HG02678 (cell line): ENCODE measurements at regions not wholly inside any gene's neighbourhood (a gene's known extent, or its start where the extent isn't known, plus 50 kb on each side); places are given as distances from the start of the nearest gene placed in this dataset.
A peak's percentile ranks its signal among the peaks of the same experiment; 100 is the strongest.

Experiments
- ATAC-seq: cut with Tn5 transposase; IDR thresholded peaks from one replicate; pipeline ENCODE4 v1.9.1; 2021; ENCODE audit warnings: mild to moderate bottlenecking, moderate library complexity; ENCODE audit not compliant: unreplicated experiment

DNA sequence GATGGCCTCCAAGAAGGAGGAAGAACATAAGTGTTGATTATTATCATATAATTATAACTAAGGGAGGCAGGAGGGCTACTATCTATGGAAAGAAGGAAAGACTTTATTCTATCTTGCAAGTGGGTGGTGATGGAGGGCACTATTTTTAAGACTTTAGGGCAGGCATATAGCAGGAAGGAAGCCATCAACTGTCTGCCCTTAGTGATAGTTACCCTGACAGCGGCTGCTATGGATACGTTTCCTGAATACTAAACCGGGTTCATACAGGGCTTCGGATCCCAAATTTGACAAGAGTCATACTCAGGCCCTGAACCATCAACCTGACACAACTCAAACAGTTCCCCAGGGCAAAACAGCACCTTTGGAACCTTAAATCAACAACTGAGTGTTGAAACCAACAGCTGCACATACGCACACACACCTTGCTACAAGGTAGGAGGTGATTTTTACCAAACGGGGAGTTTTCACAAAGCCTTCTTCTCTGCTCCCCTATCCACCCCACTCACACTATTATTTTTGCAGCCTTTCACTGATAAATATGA is 397.2 kb downstream of the OMA1 start:
- ATAC-seq = no peak

DNA sequence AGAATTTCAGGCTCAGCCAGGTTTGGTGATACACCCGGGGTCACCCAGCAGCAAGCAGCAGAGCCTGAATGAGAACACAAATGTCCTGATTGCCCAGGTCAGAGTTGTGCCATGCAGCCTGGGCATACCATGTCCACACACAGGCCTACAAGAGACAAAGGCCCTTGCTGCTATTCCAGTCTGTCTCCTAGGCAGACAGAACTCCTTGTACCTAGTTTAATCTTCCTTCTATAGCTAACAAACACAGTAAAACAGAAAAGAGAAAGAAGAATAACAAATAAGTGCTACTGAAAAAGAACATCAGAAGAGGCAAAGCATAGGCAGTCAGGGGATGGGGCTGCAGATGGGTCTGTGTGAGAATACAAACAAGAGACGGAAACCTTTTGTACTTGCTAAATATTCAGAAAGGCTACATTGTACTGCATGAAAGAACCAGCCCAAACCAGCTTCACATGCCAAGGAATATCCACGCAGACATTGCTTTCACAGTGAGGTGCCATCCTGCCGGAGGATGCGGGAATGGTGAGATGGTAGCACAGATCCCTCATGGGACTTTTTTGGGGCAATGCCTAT is 401.7 kb downstream of the OMA1 start:
- no peak for ATAC-seq

DNA sequence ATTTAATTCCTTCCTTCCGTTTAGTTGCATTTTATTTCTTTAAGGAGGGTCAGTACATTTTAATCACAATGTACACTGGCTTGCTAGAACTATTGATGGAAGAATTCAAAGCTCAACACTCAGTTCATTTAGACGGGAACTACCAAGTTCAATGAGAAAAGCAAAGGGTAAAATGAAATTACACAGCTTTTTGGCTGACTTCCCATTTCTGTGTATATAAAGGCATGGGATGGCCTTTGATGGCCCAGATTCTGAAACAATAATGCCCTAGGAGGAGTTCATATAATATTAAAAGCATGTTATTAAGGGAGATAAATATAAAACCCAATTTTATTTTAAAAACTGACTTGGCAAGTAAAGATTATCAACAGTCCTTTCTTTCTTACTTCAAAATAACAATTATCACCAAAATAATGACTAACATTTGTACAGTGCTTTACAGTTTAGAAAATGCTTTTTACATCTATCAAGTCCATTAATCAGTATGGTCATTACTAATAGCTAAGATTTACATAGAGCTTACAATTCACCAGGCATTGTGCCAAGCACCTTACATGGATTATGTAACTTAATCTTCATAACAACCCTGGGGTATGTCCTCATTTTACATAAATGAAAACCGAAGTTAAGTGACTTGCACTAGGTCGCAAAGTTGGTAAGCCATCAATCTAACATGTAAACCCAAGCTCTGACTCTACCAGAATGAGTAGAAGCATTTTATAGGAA is 402.4 kb downstream of the OMA1 start:
- no peak for ATAC-seq

DNA sequence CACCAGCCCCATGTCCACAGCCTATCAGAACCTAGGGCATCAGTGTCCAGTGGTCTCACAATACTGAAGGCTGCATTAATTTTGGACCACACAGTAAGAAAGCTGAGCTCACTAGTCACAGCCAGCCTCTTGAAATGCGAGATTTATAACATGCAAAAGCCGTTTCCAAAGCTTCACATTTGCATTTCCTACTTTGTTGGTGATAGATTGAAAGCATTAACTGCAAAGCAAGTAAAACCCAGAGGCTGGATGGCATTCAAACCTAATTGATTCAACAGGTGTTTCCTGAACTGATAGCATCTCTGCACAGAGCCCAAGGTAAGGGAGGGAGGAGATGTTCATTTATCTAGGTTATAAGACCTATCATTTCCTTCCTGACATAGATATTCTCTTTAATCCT is 410.1 kb downstream of the OMA1 start:
- ATAC-seq = no peak

DNA sequence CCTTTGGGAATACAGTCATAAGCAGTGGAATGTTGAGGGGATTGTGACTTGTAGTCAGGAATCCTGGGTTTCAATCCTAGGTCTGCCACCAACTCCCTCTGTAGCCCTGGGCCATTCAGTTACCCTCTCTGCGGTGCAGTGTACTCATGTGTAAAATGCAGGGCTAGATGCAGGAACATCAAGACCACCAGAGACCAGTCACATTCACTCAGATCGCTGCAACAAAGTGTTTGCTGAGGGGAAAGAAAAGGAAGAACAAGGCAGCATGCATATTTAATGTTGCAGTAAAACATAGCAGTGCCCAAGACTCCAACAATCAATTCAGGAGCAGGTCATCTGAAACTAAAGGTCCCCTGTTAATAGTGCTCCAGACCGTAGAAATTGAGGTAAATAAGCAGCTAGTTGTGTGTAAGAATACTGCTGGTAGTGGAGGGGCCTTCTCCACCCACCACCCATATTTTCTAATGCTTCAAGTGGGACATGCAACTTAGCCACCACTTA is 410.7 kb downstream of the OMA1 start:
- no peak for ATAC-seq

DNA sequence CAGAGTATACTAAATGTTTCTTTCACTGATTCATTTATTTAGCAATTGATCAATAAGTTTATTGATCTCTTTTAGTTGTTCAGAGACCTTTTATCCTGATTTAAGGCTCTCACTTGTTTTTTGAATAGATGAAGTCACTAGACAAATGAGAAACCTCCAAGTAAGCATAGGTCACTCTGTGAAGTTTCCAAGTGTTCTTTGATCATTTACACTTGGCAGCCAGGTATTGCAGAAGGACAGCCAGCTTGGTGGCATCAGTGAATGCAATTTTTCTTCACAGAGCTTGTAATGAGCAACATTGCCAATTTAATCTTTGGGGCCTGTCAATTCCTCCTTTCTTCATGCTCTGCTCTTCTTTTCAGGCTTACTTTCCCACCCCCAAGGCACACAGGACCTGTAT is 413.0 kb downstream of the OMA1 start:
- no peak for ATAC-seq

DNA sequence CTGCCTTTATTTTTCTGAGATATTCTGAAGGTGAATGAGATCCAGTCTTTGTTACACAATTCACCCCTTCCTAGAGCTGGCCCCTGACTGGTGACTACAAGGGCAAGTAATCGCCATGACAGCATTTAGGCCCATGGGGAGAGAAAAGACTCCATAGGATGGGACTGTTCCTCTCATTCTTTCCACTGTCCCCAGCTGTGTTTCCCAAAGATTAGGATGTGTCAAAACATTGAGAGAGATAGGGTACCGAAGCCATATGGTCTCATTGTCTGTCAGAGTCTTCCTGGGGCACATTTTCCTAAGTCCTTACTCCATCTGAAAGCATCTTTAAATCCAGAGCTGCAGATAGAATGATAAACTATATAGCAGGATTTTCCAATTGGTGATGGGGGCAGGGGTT is 423.5 kb downstream of the OMA1 start:
- ATAC-seq = no peak

DNA sequence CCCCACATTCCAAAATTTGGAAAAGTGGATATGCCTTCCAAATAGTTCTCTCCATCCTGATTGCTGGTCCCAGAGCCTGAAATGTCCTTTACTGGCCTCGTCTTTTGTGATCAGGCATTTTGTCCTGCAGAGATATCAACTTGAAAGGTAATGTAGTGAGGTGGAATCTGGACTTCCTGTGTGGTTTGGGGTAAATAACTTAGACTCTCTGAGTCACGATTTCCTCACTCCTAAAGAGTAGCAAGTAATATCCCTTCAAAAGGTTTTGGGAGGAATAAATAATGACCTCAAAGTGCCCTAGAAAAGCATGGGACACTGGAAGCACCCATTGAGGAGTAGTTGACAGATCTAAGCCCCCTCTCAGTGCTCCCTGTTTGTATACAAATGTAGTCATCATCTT is 426.6 kb downstream of the OMA1 start:
- no peak for ATAC-seq

DNA sequence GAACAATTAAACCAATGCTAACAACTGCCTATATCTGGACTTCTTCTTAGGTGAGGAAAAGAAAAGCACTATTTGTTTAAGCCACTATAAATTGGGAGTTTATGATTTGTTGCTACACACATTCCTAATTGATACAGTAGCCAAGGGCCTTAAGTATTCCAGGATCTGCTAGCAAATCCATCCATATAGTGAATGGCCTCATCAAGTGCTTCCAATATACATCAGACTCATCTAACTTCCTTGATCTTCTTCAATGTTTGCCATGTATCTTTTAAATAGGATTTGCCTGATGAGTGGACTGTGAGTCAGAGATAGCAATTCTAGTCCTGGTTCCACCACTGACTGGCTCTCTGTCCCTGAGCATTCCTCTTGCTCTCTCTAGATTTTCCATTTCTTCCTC is 430.2 kb downstream of the OMA1 start:
- no peak for ATAC-seq

DNA sequence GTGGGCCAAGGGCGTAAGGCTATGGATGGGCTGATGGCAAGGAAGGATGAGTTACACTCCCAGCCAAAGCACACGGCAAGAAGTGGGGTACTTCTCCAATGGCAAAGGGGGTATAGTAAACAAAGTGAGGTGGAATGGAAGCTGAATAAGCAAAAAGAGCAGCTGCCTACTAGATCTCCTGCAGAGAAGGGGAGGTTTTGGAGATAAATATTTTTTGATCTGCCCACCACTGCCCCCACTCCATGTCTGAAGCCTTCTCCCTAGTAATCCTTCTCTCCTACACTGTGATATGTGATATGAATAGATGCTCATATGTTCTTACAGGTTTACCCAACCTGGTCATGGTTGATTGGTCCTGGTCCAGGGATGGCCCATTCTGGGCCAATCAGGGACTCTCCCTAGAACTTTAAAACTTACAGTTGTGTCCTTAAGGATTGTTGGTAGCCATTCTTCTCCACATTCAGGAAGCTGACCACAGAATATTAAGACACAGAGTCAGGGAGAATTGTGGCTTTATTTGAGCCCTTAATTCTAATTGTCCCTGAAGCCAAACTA is 436.8 kb downstream of the OMA1 start:
- ATAC-seq = no peak

DNA sequence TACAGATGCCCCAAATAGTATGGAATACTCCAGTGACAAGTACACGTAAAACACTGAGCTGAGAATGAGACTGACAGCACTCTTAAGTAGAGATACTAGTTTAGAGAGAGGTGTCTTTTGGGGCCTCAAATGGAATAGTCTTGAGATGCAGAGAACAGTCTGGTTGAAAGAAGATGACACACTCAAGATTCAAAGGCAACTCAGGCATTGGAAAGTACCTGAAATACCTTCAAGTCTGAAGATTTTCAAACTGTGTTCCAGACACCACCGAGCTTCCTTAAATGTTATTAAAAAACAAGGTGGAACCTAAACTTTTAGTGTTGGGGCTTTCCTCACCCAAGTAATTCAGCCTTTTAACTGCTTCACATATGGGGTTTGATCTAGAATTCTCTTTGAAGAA is 437.7 kb downstream of the OMA1 start:
- no peak for ATAC-seq

DNA sequence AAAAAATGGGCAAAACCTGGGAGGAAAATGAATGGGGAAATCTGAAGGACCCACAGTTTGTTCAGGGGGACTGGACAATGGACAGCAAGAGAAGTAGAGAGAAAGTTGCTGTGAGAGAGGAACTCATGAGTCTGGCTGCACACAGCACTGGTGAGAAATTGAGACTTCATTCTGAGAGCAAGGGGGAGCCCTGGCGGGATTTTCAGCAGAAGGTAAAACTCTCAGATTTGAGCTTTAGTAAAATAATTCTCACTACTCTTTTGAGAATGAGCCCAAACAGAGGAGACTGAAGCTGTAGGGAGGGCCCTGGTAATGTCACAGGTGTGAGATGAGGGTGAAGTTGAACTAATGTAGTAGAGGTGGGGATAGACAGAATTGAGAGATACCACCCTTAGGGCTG is 438.6 kb downstream of the OMA1 start:
- ATAC-seq = no peak

DNA sequence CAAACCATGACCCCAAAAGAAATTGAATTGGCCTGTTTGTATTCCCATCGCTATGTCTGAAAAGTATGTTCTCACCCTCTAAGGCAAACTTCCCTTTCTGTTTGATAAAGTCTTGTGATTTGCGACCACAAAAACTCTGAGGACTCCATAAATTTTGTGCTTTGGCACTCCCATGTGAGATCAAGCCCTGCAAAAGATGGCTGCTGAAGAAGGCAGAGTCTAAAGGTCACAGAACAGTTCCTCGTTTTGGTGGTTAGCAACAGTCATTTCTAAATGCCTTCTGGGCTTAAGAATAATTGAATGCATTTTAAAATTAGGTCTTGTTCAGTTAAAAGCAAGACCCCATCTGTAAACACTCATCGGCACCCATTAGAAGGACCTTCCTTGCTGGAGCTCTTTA is 441.6 kb downstream of the OMA1 start:
- peak; percentile 81 for ATAC-seq

DNA sequence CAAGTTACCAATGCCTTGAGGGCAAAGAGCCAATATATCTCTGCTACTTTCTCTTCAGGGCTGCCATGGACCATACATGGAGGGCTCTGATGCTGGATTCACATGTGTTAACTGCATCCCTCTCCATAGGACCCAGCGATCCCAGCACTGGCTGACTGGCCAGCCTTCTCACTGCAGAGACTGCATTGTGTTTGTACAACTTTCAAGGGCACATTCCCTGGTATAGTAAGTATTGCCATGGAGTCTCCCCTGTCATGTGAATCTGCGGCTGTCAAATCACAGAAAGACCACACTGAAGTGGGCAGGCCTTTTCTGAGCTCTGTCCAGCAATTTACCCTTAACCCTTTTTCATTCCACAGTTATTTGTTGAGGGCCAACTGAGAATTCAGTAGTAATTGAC is 449.8 kb downstream of the OMA1 start:
- ATAC-seq = no peak

DNA sequence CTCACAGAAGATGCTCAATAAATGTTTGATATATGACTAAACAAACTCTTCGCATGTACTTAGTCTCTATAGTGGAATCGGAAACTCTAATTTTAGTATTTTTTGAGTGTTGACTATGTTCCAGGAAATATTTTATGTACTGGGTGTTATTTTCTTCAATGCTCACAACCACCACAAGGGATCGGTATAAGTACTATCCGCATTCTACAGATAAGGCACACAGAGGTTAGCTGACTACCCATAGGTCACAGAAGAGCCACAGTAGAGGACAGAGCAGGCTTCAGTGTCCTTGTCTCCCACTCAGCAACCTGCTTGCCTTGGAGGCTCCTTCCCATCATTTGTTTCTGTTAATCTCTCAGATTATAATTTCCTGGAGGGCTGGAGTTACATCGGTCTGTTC is 451.3 kb downstream of the OMA1 start:
- ATAC-seq = no peak

DNA sequence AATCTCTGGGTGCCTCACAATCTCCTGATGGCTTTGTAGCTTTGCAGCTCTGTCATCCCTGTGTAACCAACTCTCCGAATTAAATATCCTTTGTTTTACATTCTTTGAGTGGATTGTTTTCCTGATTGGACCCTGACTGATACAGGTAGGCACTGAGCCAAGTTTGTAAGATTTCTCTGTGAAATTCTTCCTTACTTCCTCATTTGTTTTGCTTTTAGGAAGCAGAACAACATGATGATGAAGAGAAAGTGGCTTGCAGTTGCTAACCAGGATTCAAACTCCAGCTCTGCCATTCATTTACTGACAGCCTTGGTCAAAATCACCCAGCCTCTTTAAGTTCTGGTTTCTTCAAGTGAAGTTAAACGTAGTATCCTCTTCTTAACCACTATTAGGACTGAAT is 452.3 kb downstream of the OMA1 start:
- no peak for ATAC-seq

DNA sequence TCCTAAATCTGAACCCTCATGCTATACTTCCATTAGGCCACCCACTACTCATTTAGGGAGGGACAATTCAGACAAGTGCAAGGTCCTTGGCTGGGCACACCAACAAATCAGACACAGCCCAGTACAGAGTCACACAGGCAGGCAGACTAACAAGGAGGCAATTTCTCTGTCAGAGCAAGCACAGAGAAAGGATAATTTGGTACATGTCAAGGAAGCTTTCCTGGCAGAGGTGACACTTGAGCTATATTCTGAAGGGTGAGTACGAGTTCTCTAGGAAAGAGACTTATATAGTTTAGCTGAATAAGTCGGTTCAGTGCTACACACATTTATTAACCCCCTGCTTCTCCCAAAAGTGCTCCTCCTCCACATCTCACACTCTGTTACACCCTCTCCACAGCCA is 455.9 kb downstream of the OMA1 start:
- ATAC-seq = no peak

DNA sequence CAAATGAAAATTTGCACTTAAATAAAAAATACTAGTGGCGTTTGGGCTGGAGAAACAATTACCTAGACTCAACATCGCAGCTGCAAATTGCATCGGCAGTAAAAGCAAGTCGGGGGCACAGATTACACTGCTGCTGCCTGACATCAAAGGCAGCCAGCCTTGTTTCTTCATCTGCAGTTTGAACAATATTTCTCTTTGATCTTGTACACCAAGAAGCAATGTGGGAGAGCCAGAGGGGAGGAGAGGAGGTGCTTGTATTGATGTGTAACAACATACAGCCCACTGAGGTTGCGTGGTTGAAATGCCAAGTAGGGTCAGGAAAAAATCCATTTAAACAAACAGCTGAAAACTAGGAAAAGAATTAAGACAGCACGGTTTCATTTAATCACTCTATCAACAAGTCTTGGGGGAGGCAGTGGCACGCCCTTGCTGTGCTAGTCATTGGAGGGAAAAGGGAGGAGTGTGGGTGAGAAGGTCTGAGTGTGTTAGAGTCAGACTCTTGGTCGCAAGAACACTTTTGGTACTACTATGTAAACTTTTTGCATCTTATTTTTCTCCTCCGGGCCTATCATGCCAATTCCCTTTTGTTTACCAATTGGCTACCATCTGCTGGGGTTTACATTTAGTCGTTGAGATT is 456.5 kb downstream of the OMA1 start:
- ATAC-seq = no peak

DNA sequence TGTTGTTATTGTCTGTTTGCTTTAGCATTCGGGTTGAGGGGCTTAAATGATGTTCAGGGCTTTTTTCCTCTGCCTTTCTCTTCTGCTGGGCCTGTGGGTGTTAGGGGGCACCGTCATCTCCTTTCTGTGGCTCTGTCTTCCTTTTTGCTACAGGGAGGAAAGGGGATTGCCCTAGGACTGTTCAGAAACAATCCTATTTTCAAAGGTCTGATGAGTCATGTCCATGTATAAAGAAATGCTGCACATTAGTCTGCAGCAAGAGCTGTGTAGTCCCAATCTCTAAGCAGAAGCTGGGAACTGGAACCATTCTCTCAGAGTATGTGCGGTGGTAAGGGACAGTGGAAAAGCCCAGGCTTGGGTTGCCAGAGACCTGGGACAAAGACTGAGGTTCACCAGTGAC is 462.3 kb downstream of the OMA1 start:
- no peak for ATAC-seq

DNA sequence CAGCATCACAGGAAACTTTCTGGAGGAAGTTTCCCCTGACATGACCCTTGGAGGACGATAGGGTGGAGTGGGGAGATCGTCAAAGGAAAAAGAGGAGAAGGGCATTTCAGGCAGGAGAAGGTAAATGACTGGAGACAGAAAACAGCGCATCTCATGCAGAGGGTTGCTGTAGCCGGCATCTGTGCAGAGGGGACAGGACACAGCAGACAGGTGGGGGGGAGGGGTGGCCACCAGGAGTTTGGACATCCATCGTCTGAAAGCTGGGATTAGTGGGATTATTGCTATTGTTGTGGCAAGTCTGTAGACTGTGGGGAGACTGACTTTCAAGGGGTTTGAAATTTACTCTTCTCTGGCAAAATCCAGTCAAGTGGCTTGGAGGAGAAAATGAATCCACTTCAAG is 463.9 kb downstream of the OMA1 start:
- no peak for ATAC-seq

DNA sequence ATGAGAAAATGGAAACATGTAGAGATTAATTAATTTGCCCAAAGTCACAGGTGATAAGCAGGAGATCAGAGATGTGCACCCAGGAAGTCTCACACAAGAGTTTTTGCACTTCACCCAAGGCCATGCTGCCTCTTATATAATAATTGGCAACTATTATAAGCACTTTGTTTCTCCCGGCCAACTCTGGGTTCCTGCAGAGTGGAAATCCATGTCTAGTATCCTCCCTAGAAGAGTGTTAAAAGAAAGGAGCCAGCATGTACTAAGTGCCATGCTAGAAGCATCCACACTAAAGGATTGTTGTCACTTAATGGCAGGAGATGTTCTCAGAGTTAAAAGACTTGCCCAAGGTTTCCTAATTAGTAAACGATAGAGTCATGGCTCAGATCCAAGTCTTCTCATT is 470.3 kb downstream of the OMA1 start:
- no peak for ATAC-seq

DNA sequence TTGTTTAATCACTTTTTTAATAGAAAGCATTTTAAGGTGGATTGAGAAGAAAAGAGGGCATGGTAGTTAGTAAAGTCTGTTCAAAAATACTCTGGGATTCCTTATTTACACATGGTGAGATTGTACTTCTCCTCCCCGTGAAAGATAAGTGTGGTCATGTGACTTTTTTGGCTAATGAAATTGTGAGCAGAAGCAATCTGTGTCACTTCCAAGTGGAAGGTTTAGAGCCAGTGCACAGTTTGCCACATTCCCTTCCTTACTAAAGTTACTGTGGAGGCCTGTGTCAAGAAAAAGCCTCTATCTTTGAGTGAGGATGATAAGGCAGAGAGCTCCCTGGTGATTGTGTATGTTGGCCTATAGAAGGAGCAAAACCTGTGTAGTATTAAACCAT is 471.3 kb downstream of the OMA1 start:
- no peak for ATAC-seq
